Upper lobe of left lung (tissue), 4 donors: ENCODE measurements at regions not wholly inside any gene's neighbourhood (a gene's known extent, or its start where the extent isn't known, plus 50 kb on each side); places are given as distances from the start of the nearest gene placed in this dataset.

Source experiments
- CTCF ChIP-seq, 6 experiments: fragments of 450-650 bp in 4 of 6; fragments of 200-600 bp in 2 of 6; sonication (generic) in 2 of 6; IDR thresholded peaks; one replicate each; pipeline ENCODE4 v1.5.1; 2016 to 2019; ENCODE audit warnings: antibody characterized with exemption in 6 of 6
- POLR2A ChIP-seq, 4 donors: fragments of 450-650 bp; IDR thresholded peaks; one replicate each; pipeline ENCODE4 v1.5.1; 2016 to 2017; ENCODE audit warnings: antibody characterized with exemption in 4 of 4, mild to moderate bottlenecking in 2 of 4
- POLR2AphosphoS5 ChIP-seq, 2 donors: sonication (generic); formaldehyde crosslinking; IDR thresholded peaks; one replicate each; pipeline ENCODE4 v1.5.1; 2017; ENCODE audit warnings: antibody characterized with exemption in 2 of 2

GRCh38 chr7:46885167-46885566 is 696.7 kb downstream of the TNS3 start:
- no peak for TF ChIP-seq CTCF (IDR thresholded peaks at IDR 0.05)
- no peak for TF ChIP-seq POLR2A (IDR thresholded peaks at IDR 0.05)
- no peak for TF ChIP-seq POLR2AphosphoS5 (IDR thresholded peaks at IDR 0.05)
